HG03575 (cell line): ENCODE measurements at regions not wholly inside any gene's neighbourhood (a gene's known extent, or its start where the extent isn't known, plus 50 kb on each side); places are given as distances from the start of the nearest gene placed in this dataset.
"Not testable (repeated sequence)": the region's sequence is repeated elsewhere in the genome, so short reads cannot be mapped to it uniquely, and the experiment has no call there.

ENCODE experiments used
- ATAC-seq: cut with Tn5 transposase; IDR thresholded peaks from one replicate; pipeline ENCODE4 v1.9.1; 2021; ENCODE audit not compliant: unreplicated experiment, insufficient number of reproducible peaks, low FRiP score; ENCODE audit errors: extremely low read depth

DNA sequence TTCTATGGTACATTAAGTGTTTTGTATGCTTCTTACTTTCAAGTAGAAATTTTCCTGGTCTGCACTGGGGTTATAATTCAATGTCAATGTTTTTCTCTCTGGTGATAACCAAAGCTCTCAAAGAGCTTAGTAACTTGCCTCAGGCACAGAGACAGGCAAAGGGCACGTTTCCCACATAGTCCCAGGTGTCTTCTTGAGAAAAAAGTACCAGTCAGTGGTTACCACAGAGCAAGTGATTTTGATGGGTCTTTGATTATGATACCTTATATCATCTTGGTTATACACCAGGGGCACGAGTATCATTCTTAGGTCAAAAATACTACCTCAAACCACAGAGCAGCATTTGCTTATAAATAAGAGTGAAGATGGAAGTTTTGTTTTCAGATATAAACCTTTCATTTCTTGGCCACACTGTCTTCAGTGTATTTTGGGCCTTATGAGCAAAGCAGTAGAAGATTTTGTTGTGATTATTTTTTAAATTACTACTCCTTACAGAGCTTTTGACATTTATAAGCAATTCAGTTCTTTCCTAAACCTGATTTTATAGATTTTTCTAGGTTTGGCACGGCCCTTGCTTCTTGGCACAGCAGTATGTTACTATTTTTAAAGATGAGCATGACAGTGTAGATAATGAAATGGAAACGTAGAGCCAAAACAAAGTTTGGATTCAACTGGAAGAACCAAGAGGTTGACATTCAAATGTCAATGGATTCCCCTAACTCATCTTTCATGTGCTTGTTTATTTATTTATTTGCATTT is 85.3 kb upstream of the TLL1 start:
- ATAC-seq: no peak

DNA sequence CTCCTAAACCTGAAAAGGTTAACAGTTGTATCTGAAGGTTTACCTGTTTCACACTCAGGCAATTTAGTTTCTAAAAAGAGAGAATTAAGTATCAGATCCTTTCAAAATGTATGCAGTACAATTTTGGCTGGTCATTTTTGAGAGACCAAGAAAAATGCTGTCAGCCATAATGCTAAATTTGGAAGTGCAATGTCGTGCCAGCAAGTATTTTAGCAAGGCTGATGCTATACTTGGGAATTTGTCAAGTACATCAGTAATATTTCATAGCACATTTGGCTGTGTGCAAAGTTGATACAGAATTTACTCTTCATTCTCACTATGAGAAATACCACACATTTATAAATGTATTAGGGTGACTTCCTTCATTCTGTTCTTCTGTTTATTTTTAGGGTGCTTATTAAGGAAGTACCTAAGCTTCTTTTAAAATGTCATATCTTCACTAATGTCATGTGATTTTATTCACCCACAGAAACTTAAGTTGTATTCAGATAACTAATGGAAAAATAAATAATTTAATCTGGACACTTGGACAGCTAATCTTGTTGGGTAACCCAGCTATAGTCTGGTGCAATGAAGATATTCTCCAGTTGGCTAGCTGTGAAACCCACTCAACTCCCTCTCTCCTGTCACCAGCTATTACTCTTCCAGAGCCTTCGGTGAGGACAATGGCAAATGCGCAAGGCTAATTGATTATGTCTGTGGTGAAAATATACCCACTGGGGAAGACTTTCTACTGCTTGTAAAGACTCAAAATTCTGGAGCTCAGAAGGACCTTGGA is 84.2 kb upstream of the TLL1 start:
- no peak for ATAC-seq

DNA sequence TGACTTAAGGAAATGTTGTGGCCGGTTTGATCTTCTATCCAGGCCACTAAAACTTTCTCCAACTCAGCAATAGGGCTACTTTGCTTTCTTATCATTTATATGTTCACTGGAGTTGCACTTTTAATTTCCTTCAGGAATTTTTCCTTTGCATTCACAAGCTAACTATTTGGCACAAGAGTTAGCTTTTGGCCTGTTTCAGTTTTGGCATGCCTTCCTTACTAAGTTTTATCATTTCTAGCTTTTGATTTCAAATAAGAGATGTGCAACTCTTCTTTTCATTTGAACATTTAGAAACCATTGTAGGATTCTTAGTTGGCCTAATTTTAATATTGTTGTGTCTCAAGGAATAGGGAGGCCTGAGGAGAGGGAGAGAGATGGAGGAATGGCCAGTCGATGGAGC is 79.8 kb upstream of the TLL1 start:
- ATAC-seq: no peak

DNA sequence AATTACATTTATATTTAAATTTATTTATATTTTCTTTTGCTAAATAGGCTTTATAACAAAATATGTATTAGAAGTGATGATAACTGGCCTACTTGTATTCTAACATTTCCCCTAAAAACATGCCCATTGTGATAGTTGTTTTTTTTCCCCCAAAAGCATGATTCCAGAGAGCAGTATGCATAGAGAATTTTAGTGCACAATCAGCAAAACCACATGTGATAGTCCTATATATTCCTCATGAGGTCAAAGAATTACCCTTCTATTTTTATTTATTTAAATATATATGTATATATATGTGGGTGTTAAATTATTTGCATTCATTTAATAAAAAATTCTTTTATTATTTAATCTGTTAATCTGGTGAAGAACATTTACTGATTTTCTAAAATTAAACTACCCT is 78.2 kb upstream of the TLL1 start:
- no peak for ATAC-seq

DNA sequence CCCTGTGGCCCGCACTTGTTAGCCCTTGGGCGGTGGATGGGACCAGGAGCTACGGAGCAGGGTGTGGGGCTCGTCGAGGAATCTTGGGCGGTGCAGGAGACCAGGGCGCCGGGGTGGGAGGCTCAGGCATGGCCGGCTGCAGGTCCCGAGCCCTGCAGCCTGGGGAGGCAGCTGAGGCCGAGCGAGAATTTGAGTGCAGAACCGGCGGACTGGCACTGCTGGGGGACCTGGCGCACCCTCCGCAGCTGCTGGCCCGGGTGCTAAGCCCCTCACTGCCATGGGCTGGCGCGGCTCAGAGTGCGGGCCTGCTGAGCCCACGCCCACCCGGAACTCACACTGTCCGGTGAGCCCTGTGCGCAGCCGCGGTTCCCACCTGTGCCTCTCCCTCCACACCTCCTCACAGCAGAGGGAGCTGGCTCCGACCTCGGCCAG is 73.6 kb upstream of the TLL1 start:
- ATAC-seq: no peak

DNA sequence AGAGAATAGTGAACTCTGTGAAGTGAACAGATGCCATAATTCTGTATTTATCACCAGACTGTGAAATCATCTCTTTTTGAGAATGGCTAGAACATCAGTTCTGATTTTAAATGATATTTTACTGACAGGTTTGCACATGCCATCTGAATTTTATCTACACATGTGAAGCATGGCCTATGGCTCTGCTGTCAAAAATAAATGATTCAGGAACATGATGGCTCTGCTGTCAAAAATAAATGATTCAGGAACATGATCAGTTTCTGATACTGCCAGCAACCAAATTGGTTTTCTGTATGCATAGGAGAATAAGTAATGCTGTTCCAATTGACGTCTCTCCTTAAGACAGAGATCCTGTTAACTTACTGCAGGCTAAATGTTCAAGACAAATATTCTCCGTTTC is 70.6 kb upstream of the TLL1 start:
- ATAC-seq: no peak

DNA sequence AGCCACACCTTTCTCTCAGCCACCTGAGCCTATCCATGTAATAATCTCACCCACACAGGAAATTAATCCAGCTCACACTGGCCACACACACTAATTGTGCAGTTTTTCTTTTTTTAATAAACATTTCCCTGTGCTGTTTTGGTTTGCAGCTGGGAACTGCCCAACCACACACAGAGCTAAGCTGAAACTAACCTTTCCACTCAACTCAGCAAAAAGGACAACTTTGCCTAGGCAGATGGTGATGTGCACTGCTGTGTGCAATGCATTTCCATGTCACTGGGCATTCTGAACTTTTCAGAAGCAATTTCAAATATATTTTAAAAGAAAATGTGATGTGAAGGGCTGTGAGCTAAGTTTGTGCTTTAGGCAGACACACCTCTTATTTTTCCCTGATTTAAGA is 70.0 kb upstream of the TLL1 start:
- no peak for ATAC-seq

DNA sequence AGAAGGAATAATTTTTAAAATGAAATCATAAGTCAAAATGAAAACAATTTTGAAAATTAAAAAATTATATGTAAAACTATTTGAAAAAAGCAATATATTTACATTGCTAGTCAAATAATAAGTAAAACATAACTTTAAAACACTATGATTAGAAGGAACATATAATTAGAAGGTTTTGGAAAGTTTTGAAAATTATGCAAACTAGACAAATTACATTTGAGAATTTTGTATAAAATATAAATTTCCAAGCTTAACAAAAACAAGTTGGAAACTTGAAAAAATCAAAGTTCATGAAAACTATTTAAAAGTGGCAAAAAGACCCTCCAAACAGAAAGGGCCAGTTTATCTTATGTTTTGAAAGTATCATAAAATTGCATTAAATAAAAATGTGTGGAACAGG is 67.6 kb upstream of the TLL1 start:
- ATAC-seq: no peak

DNA sequence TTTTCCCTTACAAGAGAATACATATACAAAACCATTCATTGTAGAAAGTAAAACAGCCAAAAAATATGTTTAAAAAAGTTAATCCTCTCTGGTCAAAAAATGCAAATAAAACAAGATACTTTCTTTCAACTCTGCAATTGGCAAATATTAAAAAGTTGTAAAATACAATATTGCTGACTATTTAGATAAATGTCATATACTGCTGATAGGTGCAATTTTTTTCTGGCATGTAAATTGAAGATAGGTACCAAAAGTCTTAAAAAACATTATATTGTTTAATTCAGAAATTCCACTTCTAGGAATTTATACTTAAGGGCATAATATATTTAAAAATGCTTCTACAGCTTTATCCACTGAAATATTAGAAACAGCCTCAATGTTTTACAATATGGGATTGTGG is 66.4 kb upstream of the TLL1 start:
- ATAC-seq: no peak

DNA sequence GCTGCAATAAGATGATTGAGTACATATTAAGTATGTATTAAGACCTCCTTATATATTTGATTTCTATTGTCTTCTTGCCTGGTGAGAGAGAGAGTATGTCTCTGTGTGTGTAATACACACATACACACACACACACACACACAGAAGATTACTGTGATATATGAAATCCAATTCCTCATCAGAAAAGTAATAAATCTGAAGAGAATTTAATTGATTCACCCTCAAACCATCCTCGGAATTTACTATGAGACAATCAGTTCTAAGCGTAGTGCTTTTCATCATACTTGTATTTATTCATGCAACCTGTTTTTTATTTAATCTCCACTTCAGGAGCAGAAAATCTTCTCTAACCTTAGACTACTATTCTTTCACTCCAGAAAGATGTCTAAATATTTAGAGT is 62.3 kb upstream of the TLL1 start:
- ATAC-seq: no peak

DNA sequence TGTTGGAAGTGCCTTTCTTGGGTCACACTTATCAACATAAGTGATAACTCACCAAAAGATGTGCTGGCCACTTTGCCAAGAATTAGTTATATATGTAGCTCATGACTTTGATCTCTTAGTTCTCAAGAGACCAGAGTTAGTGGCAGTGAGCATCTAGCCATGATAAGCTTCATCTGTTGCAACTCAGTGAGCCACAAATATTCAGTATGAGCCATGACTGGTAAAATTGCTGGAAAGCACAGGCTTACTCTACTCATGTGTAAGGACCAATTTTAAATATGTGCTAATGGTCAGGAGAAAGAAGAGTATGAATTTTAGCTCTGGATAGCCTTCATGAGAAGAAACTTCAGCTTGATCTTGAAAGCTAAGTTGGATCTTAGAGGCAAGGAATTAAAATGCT is 59.4 kb upstream of the TLL1 start:
- ATAC-seq: no peak

DNA sequence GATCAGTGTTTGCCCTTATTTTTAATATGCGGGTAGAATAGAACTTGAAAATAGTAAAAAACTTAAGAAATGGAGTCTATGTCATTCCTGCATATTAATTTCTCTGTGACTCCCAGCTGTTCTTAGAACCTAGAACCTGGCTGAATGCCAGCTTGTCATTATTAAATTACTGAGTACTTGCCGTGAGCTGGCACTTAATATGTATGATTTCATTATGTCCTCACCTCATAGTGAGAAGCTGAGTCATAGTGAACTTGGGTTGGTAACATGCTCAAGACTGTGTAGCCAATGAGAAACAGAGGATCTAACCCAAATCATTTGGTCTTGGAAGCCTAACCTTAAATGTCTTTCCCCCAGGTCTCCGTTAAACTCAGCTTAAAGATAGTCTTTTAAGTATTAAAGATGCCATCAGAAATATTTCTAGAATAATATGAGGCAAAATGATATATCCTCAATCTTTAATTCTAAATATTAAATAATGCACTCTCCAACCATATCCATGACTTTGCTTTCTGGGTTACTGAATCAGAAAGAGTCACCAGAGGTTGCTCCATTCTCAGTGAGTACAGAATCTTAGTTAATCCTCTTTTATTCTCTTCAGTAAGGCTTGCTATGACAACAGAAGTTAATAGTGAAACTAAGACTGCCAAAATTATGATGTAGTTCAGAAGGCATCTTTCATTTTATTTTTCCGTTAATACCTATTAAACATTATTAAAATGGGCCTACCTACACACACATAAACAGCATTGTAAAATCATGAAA is 58.6 kb upstream of the TLL1 start:
- ATAC-seq: no peak

DNA sequence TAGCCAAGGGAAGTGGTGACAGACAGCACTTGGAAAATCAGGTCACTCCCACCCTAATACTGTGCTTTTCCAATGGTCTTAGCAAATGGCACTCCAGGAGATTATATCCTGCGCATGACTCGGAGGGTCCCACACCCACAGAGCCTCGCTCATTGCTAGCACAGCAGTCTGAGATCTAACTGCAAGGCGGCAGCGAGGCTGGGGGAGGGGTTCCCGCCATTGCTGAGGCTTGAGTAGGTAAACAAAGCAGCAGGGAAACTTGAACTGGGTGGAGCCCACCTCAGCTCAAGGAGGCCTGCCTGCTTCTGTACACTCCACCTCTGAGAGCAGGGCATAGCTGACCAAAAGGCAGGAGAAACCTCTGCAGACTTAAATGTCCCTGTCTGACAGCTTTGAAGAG is 53.9 kb upstream of the TLL1 start:
- ATAC-seq: not testable (repeated sequence)
